CD14-positive monocyte (primary cell): ENCODE measurements at regions not wholly inside any gene's neighbourhood (a gene's known extent, or its start where the extent isn't known, plus 50 kb on each side); places are given as distances from the start of the nearest gene placed in this dataset.
A peak's percentile ranks its signal among the peaks of the same experiment; 100 is the strongest.

ENCODE experiments used
- DNase-seq, 3 donors: peaks; one replicate each; pipeline ENCODE4 v3.0.0-alpha.2; 2011 to 2022
- H2AFZ ChIP-seq: 2 replicates; pipeline ENCODE4 v1.6.0; 2012; ENCODE audit warnings: mild to moderate bottlenecking, low read depth, low read length, inconsistent platforms; ENCODE audit not compliant: insufficient read depth, poor library complexity, severe bottlenecking
- H3K27ac ChIP-seq, 2 donors: 1 replicate in 1 of 2; 2 replicates in 1 of 2; pipeline ENCODE4 v1.5.1; 2012 to 2013; ENCODE audit warnings: low read length in 2 of 2, control low read depth in 1 of 2, inconsistent platforms in 1 of 2, low read depth in 1 of 2, mild to moderate bottlenecking in 1 of 2
- H3K27me3 ChIP-seq, 2 donors: one replicate each; pipeline versions ENCODE4 v1.6.0 to v1.6.1; 2011 to 2013; ENCODE audit warnings: low read length in 2 of 2; ENCODE audit not compliant: control insufficient read depth in 2 of 2, insufficient read depth in 2 of 2
- H3K36me3 ChIP-seq, 2 donors: replicated peaks in 1 of 2; 1 replicate in 1 of 2; 2 replicates in 1 of 2; pipeline versions ENCODE4 v1.5.1 to v1.6.1; 2012 to 2013; ENCODE audit warnings: low read length in 2 of 2, control low read depth in 1 of 2, inconsistent platforms in 1 of 2, mild to moderate bottlenecking in 1 of 2; ENCODE audit not compliant: insufficient read depth in 2 of 2, control insufficient read depth in 1 of 2
- H3K4me1 ChIP-seq, 2 donors: 1 replicate in 1 of 2; 2 replicates in 1 of 2; pipeline versions ENCODE4 v1.5.1 to v1.6.1; 2012 to 2013; ENCODE audit warnings: low read length in 2 of 2, control low read depth in 1 of 2, inconsistent platforms in 1 of 2, mild to moderate bottlenecking in 1 of 2, moderate library complexity in 1 of 2; ENCODE audit not compliant: insufficient read depth in 2 of 2, control insufficient read depth in 1 of 2
- H3K4me2 ChIP-seq: replicated peaks from 2 replicates; pipeline ENCODE3; 2012; ENCODE audit warnings: low read length, moderate library complexity, mild to moderate bottlenecking; ENCODE audit not compliant: poor library complexity, severe bottlenecking; ENCODE audit errors: extremely low read depth
- H3K4me3 ChIP-seq, 3 experiments: fragments of 200-600 bp in 1 of 3; sonication (generic) in 1 of 3; replicated peaks in 1 of 3; 1 replicate in 2 of 3; 2 replicates in 1 of 3; pipeline ENCODE4 v1.5.1; 2011 to 2013; ENCODE audit warnings: low read length in 3 of 3, mild to moderate bottlenecking in 3 of 3, control low read depth in 2 of 3, low read depth in 2 of 3, inconsistent platforms in 1 of 3, moderate library complexity in 1 of 3
- H3K79me2 ChIP-seq: 2 replicates; pipeline ENCODE4 v1.6.0; 2012; ENCODE audit warnings: mild to moderate bottlenecking, control low read depth, inconsistent platforms, low read length, moderate library complexity; ENCODE audit not compliant: insufficient read depth
- H3K9ac ChIP-seq: 2 replicates; pipeline ENCODE4 v1.6.0; 2017; ENCODE audit warnings: low read length, mild to moderate bottlenecking; ENCODE audit not compliant: insufficient read depth, poor library complexity, severe bottlenecking
- H3K9me3 ChIP-seq, 2 donors: replicated peaks in 1 of 2; 1 replicate in 1 of 2; 2 replicates in 1 of 2; pipeline versions ENCODE4 v1.5.1 to v1.6.1; 2012 to 2013; ENCODE audit warnings: low read length in 2 of 2, control low read depth in 1 of 2; ENCODE audit not compliant: control insufficient read depth in 1 of 2, insufficient read depth in 1 of 2
- H4K20me1 ChIP-seq: 2 replicates; pipeline ENCODE4 v1.6.0; 2012; ENCODE audit warnings: mild to moderate bottlenecking, low read length, control low read depth, moderate library complexity; ENCODE audit not compliant: insufficient read depth
- H3K27ac Mint-ChIP-seq, 7 donors: one replicate each; pipeline ENCODE4 v1.8.0; 2020; ENCODE audit warnings: mild to moderate bottlenecking in 7 of 7, mixed read lengths in 7 of 7, moderate library complexity in 6 of 7, inconsistent platforms in 2 of 7
- H3K27me3 Mint-ChIP-seq, 3 donors: one replicate each; pipeline ENCODE4 v1.8.0; 2021 to 2022; ENCODE audit warnings: low read depth in 3 of 3, mild to moderate bottlenecking in 3 of 3, mixed read lengths in 3 of 3, moderate library complexity in 3 of 3, inconsistent platforms in 1 of 3
- H3K36me3 Mint-ChIP-seq, 2 donors: one replicate each; pipeline ENCODE4 v1.8.0; 2020; ENCODE audit warnings: mixed read lengths in 2 of 2, inconsistent platforms in 1 of 2, mild to moderate bottlenecking in 1 of 2
- H3K4me1 Mint-ChIP-seq: one replicate; pipeline ENCODE4 v1.8.0; 2020; ENCODE audit warnings: mild to moderate bottlenecking, mixed read lengths
- H3K4me3 Mint-ChIP-seq, 2 donors: one replicate each; pipeline ENCODE4 v1.8.0; 2020; ENCODE audit warnings: mild to moderate bottlenecking in 2 of 2, mixed read lengths in 2 of 2, moderate library complexity in 1 of 2
- H3K9me3 Mint-ChIP-seq, 7 donors: one replicate each; pipeline ENCODE4 v1.8.0; 2020 to 2022; ENCODE audit warnings: mixed read lengths in 7 of 7, mild to moderate bottlenecking in 6 of 7, moderate library complexity in 6 of 7, inconsistent platforms in 2 of 7
- CTCF ChIP-seq: fragments of 200-600 bp; IDR thresholded peaks from one replicate; pipeline ENCODE4 v1.8.0; 2022; ENCODE audit warnings: antibody characterized with exemption, mild to moderate bottlenecking
- WGBS: methylation state at CpG from one replicate; pipeline ENCODE4 v1.1.5; 2013; ENCODE audit warnings: missing lambda C conversion rate; ENCODE audit not compliant: insufficient coverage; 5-methylcytosine and 5-hydroxymethylcytosine counted together
- intact Hi-C, 2 donors: fragments of 100-400 bp; cut with micrococcal nuclease; formaldehyde crosslinking; loops; one replicate each; pipeline versions ENCODE4 v1.15.0 to v1.15.1; 2023

GRCh38 chr13:48155848-48156247 is 60.9 kb upstream of the MED4 start:
- H3K36me3 ChIP-seq = no peaks in the 10 kb centered on the region
- H3K4me1 ChIP-seq = peaks cover 93 to 96% of the 10 kb centered on the region in 2 donors
- peak overlapping the region; percentile 39 for H3K4me2 ChIP-seq
- no peak overlapping the region for H3K9ac ChIP-seq
- H4K20me1 ChIP-seq = no peaks in the 10 kb centered on the region
- intact Hi-C loops = no loop called here
- Mint-ChIP-seq H3K4me1 (peaks cover 84% of the 10 kb centered on the region), H3K27me3 (peaks cover 0 to 7% (median 0%) of the 10 kb centered on the region in 3 donors), H3K4me3 (peak overlapping the region; percentile 39 to 56), H3K9me3 (peaks cover 0 to 2% (median 0%) of the 10 kb centered on the region in 7 donors), H3K27ac (peak overlapping the region; percentile 93 to 99 (median 98)), H3K36me3 (peaks cover 4 to 5% of the 10 kb centered on the region in 2 donors)
- DNase-seq = peak; percentile 75 to 92 (median 88)
- TF ChIP-seq CTCF = no peak
- no peaks in the 10 kb centered on the region for H3K9me3 ChIP-seq
- no peaks in the 10 kb centered on the region for H3K27me3 ChIP-seq
- peak overlapping the region; percentile 75 to 86 for H3K27ac ChIP-seq
- no CpG with 5 or more reads among the region's 2 CpGs for whole genome bisulfite sequencing
- H3K79me2 ChIP-seq = no peaks in the 10 kb centered on the region
- H2AFZ ChIP-seq = no peak overlapping the region
- peak overlapping the region in 1 of 3 experiments; percentile 35 for H3K4me3 ChIP-seq

GRCh38 chr13:48154671-48155070 is 59.8 kb upstream of the MED4 start:
- no peaks in the 10 kb centered on the region for H3K36me3 ChIP-seq
- Mint-ChIP-seq H3K4me1 (peaks cover 76% of the 10 kb centered on the region), H3K36me3 (peaks cover 0 to 5% of the 10 kb centered on the region in 2 donors), H3K27me3 (peaks cover 0 to 7% (median 0%) of the 10 kb centered on the region in 3 donors), H3K27ac (peak overlapping the region; percentile 93 to 99 (median 98)), H3K4me3 (no peak overlapping the region), H3K9me3 (peaks cover 0 to 3% (median 1%) of the 10 kb centered on the region in 7 donors)
- peak overlapping the region in 1 of 3 experiments; percentile 35 for H3K4me3 ChIP-seq
- TF ChIP-seq CTCF = no peak
- peak overlapping the region; percentile 60 to 86 for H3K27ac ChIP-seq
- no peaks in the 10 kb centered on the region for H3K27me3 ChIP-seq
- H3K4me2 ChIP-seq = peak overlapping the region; percentile 39
- H3K9ac ChIP-seq = no peak overlapping the region
- H4K20me1 ChIP-seq = no peaks in the 10 kb centered on the region
- 100% methylated on average over 1 of the region's 6 CpGs for WGBS
- no peak for DNase-seq
- intact Hi-C loops = no loop called here
- H2AFZ ChIP-seq = peak overlapping the region; percentile 8
- H3K79me2 ChIP-seq = no peaks in the 10 kb centered on the region
- H3K4me1 ChIP-seq = peaks cover 88 to 92% of the 10 kb centered on the region in 2 donors
- H3K9me3 ChIP-seq = peaks cover 0 to 4% of the 10 kb centered on the region in 2 donors
